GM21447 (cell line): ENCODE measurements at regions not wholly inside any gene's neighbourhood (a gene's known extent, or its start where the extent isn't known, plus 50 kb on each side); places are given as distances from the start of the nearest gene placed in this dataset.

Experiments
- ATAC-seq: cut with Tn5 transposase; IDR thresholded peaks from one replicate; pipeline ENCODE4 v1.9.1; 2021; ENCODE audit not compliant: unreplicated experiment

GRCh38 chr20:10986586-10986985, 312.8 kb upstream of the JAG1 start:
- ATAC-seq, result no peak

GRCh38 chr20:10987651-10988383, 314.0 kb upstream of the JAG1 start:
- ATAC-seq, result no peak

DNA sequence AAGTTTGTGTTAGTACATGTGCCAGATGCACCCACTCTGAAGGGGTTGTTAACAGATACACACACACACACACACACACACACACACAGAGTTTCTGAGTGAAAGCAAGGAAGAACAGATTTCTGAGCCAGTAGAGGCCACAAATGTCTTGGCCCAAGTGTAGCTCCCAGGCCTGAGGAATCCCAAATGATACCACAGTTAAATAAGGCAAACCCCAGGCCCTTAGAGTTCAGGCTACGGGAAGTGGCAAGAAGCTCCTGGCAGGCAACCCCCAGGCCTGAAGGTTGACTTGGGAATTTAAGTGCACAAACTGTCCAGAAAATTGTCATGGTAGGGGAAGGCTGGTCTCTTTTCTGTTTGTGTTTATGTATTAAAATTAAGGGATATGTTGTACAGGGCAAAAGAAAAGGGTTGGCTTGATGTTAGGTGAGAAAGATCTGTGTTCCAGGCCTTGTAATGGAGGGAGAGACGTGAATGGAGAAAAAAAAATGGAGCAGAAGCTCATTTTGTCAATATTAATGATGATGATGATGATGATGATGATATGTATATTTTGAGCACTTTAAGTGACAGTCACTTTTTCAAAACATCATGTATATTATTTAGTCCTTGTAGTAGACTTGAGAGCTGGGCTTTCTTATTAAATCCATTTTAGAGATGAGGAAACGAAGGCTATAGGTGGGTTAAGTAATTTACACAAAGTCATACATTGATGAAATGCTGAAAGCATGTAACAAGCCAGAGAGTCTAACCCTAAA, 317.0 kb upstream of the JAG1 start:
- ATAC-seq, result no peak

GRCh38 chr20:10992731-10993130, 318.9 kb upstream of the JAG1 start:
- ATAC-seq, result no peak

DNA sequence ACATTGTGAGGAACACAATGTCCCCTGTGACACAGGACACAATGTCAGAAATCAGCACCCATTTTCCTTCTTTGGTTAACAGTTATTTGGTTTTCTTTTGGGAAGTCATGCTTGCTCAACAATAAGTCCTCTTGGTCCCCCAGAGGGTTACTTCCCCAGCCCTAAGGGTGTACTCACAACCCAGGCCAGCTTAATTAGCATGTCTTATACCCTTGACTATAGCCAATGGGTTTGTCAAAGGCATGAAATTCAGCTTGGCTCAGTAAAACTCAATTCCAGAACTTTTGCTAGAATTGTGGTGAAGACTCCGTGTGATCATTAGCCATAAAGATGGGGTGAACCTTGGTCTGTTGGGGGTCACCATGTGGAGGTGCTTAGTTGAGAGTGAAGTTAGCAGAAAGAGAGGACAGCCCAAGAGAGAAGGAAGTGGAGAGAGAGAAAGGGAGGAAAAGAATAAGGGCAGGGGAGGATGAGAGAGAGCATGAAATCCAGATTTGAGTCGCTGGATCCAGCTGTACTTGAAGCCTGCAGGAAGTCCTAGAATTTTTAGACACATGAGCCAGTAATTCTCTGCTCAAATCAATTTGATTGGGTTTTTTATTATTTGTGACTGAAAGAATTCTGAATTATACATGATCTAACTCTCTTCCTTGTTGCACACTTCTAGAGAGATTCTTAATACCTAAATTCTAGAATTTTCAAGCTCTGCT, 321.3 kb upstream of the JAG1 start:
- no peak for ATAC-seq

DNA sequence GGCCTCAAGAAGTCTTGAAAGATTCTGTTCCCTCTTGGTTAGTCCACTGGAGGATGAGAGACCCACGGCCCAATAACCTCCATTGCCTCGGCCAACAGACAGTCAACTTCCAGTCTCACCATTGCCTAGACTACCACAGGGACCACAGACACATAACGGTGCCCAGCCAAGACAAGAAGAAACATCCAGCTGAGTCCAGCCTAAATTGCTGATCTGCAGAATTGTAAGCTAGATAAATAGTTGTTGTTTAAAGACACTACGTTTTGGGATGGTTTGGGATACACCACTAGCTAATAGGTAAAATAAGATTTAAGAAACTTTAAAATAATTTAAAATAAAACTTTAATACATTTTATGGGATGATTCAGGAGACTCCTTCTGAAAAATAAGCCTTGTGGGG, 324.7 kb upstream of the JAG1 start:
- ATAC-seq, result no peak

GRCh38 chr20:11000416-11000815, 326.6 kb upstream of the JAG1 start:
- ATAC-seq, result no peak

- no peak for ATAC-seq
Observed at GRCh38 chr20:11001302-11001701, 327.5 kb upstream of the JAG1 start.

- ATAC-seq, result no peak
Observed at GRCh38 chr20:11001764-11002540, 328.2 kb upstream of the JAG1 start.

DNA sequence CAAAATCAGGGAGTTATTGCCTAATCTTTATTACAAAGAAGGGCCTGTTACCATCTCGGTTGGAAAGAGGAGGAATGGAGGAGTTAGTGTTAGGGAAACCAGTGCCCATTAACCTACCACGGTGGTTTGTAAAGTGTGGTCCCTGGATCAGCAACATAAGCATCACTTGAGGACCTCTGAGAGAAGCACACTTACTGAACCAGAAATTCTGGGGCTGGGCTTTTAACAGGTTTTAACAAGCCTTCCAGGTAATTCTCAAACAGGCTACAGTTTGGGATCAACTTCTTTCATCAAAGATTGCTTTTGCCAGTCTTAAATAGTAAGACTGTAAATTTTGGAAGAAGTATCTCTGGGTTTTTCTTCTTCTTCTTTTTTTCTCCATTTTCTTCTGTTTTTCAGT, 329.5 kb upstream of the JAG1 start:
- no peak for ATAC-seq

DNA sequence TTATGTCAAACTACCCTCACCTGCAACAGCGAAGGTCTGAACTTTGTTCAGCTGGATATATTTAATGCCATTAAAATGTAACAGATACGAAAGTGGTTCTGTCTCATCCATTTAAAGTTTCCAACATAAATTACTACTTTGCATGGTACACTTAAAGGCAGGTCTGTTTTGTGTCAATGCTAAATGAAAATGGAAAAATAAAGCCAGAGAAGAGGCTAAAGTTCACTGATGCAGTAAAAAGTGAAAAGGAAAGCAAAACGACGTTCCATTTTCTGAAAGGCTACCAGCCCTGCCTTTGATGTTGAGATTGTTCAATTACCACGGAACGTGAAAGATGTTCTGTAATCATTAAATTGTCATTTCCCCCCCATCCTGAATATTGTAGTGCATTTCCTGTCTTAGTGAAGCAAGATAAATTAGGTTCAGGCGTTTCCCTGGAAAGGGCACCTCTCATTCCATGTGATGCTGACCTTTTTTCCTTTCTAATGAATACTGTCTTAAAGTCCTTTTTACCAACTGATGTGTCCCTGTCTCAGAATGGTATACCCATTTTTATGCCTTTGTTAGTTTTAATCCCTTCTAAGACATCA, 334.7 kb upstream of the JAG1 start:
- ATAC-seq, result no peak

- ATAC-seq, result no peak
Observed at GRCh38 chr20:11011653-11012052, 337.9 kb upstream of the JAG1 start.

GRCh38 chr20:11012975-11013374, 339.2 kb upstream of the JAG1 start:
- no peak for ATAC-seq

GRCh38 chr20:11013801-11014200, 340.0 kb upstream of the JAG1 start:
- ATAC-seq, result no peak

GRCh38 chr20:11015440-11015839, 341.6 kb upstream of the JAG1 start:
- ATAC-seq, result no peak

GRCh38 chr20:11017446-11017845, 343.6 kb upstream of the JAG1 start:
- no peak for ATAC-seq

DNA sequence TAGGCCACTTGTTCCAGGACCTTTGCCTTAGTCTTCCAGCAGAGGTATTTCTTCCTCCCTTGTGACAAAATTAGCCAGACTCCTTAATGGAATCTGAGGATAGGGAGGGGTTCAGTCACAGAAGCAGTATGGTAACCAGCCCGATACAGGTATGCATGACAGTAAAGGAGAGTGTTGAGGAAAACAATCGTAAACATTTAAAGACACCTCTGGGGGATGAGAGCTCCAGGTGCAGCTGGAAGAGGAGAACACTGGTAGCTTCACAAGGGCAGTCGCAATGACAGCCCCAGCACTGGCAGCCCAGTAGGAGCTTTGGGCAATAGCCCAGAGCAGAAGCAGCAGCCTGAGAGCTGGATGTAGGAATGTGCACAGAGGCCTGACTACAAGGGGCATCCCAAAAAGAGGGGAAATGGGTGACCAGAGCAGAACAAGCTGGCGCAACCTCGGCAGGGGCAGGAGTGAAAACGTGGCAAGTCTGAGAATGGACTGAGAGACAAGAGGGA, 344.9 kb upstream of the JAG1 start:
- ATAC-seq, result no peak

DNA sequence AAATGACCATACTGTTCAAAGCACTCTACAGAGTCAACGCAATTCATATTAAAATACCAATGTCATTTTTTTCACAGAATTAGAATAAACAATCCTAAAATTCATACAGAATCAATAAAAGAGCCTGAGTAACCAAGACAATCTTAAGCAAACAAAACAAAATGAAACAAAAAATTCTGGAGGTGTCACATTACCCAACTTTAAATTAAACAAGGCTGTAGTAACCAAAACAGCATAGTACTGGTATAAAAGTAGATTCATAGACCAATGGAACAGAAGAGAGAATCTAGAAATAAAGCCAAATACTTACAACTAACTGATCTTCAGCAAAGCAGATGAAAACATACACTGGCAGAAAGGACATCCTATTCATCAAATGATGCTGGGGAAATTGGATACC, 346.9 kb upstream of the JAG1 start:
- ATAC-seq, result no peak

- ATAC-seq, result no peak
Observed at GRCh38 chr20:11027224-11027623, 353.4 kb upstream of the JAG1 start.

DNA sequence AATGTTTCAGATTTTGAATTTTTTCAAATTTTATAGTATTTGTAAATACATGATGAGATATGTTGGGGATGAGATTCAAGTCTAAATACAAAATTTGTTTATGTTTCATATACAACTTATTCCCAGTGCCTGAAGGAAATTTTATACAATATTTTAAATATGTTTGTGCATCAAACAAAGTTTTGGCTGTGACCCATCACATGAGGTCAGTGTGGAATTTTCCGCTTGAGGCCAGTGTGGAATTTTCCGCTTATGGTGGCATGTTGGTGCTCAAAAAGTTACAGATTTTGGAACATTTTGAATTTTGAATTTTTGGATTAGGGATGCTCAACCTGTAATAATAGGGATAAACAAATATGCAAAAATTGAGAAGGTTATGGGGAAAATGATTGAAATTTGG, 356.6 kb upstream of the JAG1 start:
- no peak for ATAC-seq

GRCh38 chr20:11031300-11031699, 357.5 kb upstream of the JAG1 start:
- ATAC-seq, result no peak
